Caco-2 (cell line): ENCODE measurements at regions not wholly inside any gene's neighbourhood (a gene's known extent, or its start where the extent isn't known, plus 50 kb on each side); places are given as distances from the start of the nearest gene placed in this dataset.

Experiments used
- BruUV-seq: library from RNA; stranded (reverse); fragments of 400-500 nt; replicated peaks from 2 replicates; lab custom pipeline; 2021; lab: Mats Ljungman, UMichigan
- CTCF ChIA-PET: fragments of 300-600 bp; sonication (Branson Sonifier 250); formaldehyde crosslinking; loops from one replicate; lab custom pipeline; 2022; ENCODE audit warnings: antibody characterized with exemption; lab: Charles Lee
- POLR2A ChIA-PET: fragments of 300-600 bp; sonication (Branson Sonifier 250); formaldehyde crosslinking; loops from one replicate; lab custom pipeline; 2022; ENCODE audit warnings: antibody characterized with exemption; lab: Charles Lee
- DNase-seq, 2 experiments: peaks; one replicate each; pipeline versions ENCODE4 v3.0.0 to v3.0.0-alpha.2; 2020 to 2022
- H3K27me3 ChIP-seq: replicated peaks from 2 replicates; pipeline ENCODE4 v1.6.0; 2011; ENCODE audit warnings: low read length; ENCODE audit not compliant: control insufficient read depth, insufficient read depth
- H3K36me3 ChIP-seq: 2 replicates; pipeline ENCODE4 v1.5.1; 2011; ENCODE audit warnings: low read length; ENCODE audit not compliant: control insufficient read depth, insufficient read depth
- H3K4me1 ChIP-seq: fragments of 250-450 bp; sonication (Bioruptor Pico); 2 replicates; pipeline ENCODE4 v1.5.1; 2020; ENCODE audit warnings: mild to moderate bottlenecking
- H3K4me3 ChIP-seq: 2 replicates; pipeline ENCODE4 v1.5.1; 2011; ENCODE audit warnings: low read depth, mild to moderate bottlenecking, control low read depth, low read length
- H3K9me3 ChIP-seq: fragments of 250-450 bp; sonication (Bioruptor Pico); 2 replicates; pipeline ENCODE4 v1.5.1; 2020; ENCODE audit warnings: mild to moderate bottlenecking, moderate library complexity
- H3K27ac Mint-ChIP-seq: one replicate; pipeline ENCODE4 v1.8.0; 2022; ENCODE audit warnings: mixed read lengths; ENCODE audit not compliant: unreplicated experiment
- H3K27me3 Mint-ChIP-seq: one replicate; pipeline ENCODE4 v1.8.0; 2022; ENCODE audit warnings: mixed read lengths; ENCODE audit not compliant: insufficient read depth, unreplicated experiment
- H3K36me3 Mint-ChIP-seq: one replicate; pipeline ENCODE4 v1.8.0; 2022; ENCODE audit warnings: mild to moderate bottlenecking, mixed read lengths; ENCODE audit not compliant: insufficient read depth, unreplicated experiment
- H3K4me1 Mint-ChIP-seq: one replicate; pipeline ENCODE4 v1.8.0; 2022; ENCODE audit warnings: low read depth, mixed read lengths; ENCODE audit not compliant: unreplicated experiment
- H3K4me3 Mint-ChIP-seq: one replicate; pipeline ENCODE4 v1.8.0; 2022; ENCODE audit warnings: mild to moderate bottlenecking, moderate library complexity, mixed read lengths; ENCODE audit not compliant: unreplicated experiment
- H3K9me3 Mint-ChIP-seq: one replicate; pipeline ENCODE4 v1.8.0; 2022; ENCODE audit warnings: mixed read lengths; ENCODE audit not compliant: unreplicated experiment
- CTCF ChIP-seq, 2 experiments: fragments of 200-600 bp in 1 of 2; IDR thresholded peaks; 1 replicate in 1 of 2; 2 replicates in 1 of 2; pipeline versions ENCODE4 v1.5.1 to v1.8.0; 2011 to 2022; ENCODE audit warnings: antibody characterized with exemption in 1 of 2, control low read depth in 1 of 2, inconsistent platforms in 1 of 2, low read depth in 1 of 2, low read length in 1 of 2, mild to moderate bottlenecking in 1 of 2, moderate library complexity in 1 of 2; ENCODE audit not compliant: insufficient read depth in 1 of 2, severe bottlenecking in 1 of 2, unreplicated experiment in 1 of 2
- intact Hi-C: fragments of 100-400 bp; cut with micrococcal nuclease; formaldehyde crosslinking; loops from one replicate; pipeline ENCODE4 v1.10.0; 2022; ENCODE audit not compliant: unreplicated experiment

GRCh38 chr12:62078020-62078419 lies 182.2 kb upstream of the USP15 start:
- POLR2A ChIA-PET = no interaction called here
- H3K4me3 Mint-ChIP-seq = no peak overlapping the region
- no peaks in the 10 kb centered on the region for H3K9me3 ChIP-seq
- intact Hi-C loops = no loop called here
- no peak overlapping the region for H3K4me3 ChIP-seq
- no peaks in the 10 kb centered on the region for H3K9me3 Mint-ChIP-seq
- H3K4me1 Mint-ChIP-seq = no peaks in the 10 kb centered on the region
- no peak for TF ChIP-seq CTCF (IDR thresholded peaks at IDR 0.05; ENCODE audit: insufficient read depth in 1 of 2, low read depth in 1 of 2, low read length in 1 of 2, severe bottlenecking in 1 of 2, unreplicated experiment in 1 of 2)
- no peak overlapping the region for H3K27ac Mint-ChIP-seq
- CTCF ChIA-PET = no interaction called here
- peaks cover 7% of the 10 kb centered on the region for H3K27me3 Mint-ChIP-seq
- no peaks in the 10 kb centered on the region; the same call in 1 of the 2 replicates for H3K4me1 ChIP-seq
- no peaks in the 10 kb centered on the region for H3K36me3 ChIP-seq
- BruUV-seq = no TSS peak
- no peaks in the 10 kb centered on the region for H3K36me3 Mint-ChIP-seq
- DNase-seq = no peak
- H3K27me3 ChIP-seq = no peaks in the 10 kb centered on the region

GRCh38 chr12:62082448-62082847 lies 177.8 kb upstream of the USP15 start:
- peaks cover 17% of the 10 kb centered on the region for H3K27me3 Mint-ChIP-seq
- no peak overlapping the region for H3K4me3 Mint-ChIP-seq
- no peak for DNase-seq
- no peak overlapping the region for H3K27ac Mint-ChIP-seq
- no peaks in the 10 kb centered on the region for H3K9me3 ChIP-seq
- ChIA-PET CTCF (no interaction called here), POLR2A (no interaction called here)
- intact Hi-C loops = no loop called here
- no peaks in the 10 kb centered on the region for H3K27me3 ChIP-seq
- no peak overlapping the region for H3K4me3 ChIP-seq
- H3K36me3 ChIP-seq = no peaks in the 10 kb centered on the region
- H3K9me3 Mint-ChIP-seq = no peaks in the 10 kb centered on the region
- TF ChIP-seq CTCF (IDR thresholded peaks at IDR 0.05; ENCODE audit: insufficient read depth in 1 of 2, low read depth in 1 of 2, low read length in 1 of 2, severe bottlenecking in 1 of 2, unreplicated experiment in 1 of 2) = no peak
- no peaks in the 10 kb centered on the region for H3K4me1 Mint-ChIP-seq
- no TSS peak for BruUV-seq
- H3K36me3 Mint-ChIP-seq = no peaks in the 10 kb centered on the region
- no peaks in the 10 kb centered on the region for H3K4me1 ChIP-seq

- CTCF ChIA-PET = no interaction called here
These were observed 162.1 kb upstream of the USP15 start for GRCh38 chr12:62098132-62098531.

More at GRCh38 chr12:62098132-62098531, 162.1 kb upstream of the USP15 start:
- Mint-ChIP-seq H3K27ac (no peak overlapping the region), H3K4me3 (no peak overlapping the region), H3K27me3 (no peaks in the 10 kb centered on the region), H3K4me1 (no peaks in the 10 kb centered on the region), H3K9me3 (no peaks in the 10 kb centered on the region), H3K36me3 (no peaks in the 10 kb centered on the region)
- intact Hi-C loops = no loop called here
- Histone ChIP-seq H3K4me3 (no peak overlapping the region), H3K27me3 (no peaks in the 10 kb centered on the region), H3K4me1 (no peaks in the 10 kb centered on the region), H3K36me3 (no peaks in the 10 kb centered on the region), H3K9me3 (no peaks in the 10 kb centered on the region)
- POLR2A ChIA-PET = no interaction called here
- DNase-seq = no peak
- BruUV-seq = no TSS peak
- TF ChIP-seq CTCF (IDR thresholded peaks at IDR 0.05; ENCODE audit: insufficient read depth in 1 of 2, low read depth in 1 of 2, low read length in 1 of 2, severe bottlenecking in 1 of 2, unreplicated experiment in 1 of 2) = no peak
